ENCODE measurements at regions not wholly inside any gene's neighbourhood (a gene's known extent, or its start where the extent isn't known, plus 50 kb on each side); places are given as distances from the start of the nearest gene placed in this dataset.

GRCh38 chr9:14967450-14968321, 57.5 kb upstream of the FREM1 start (continued):
- TF ChIP-seq FUBP1 (CRISPR knock-in tag; IDR thresholded peaks at IDR 0.05; ENCODE audit: borderline replicate concordance), result no peak
- TF ChIP-seq ZBTB21 (CRISPR knock-in tag; IDR thresholded peaks at IDR 0.05), result no peak
- no peak for TF ChIP-seq ATF7 (IDR thresholded peaks at IDR 0.05)
- TF ChIP-seq ATF7 (CRISPR knock-in tag; IDR thresholded peaks at IDR 0.05), result no peak
- no peak for TF ChIP-seq MTERF4 (CRISPR knock-in tag; IDR thresholded peaks at IDR 0.05)
- no peak for TF ChIP-seq ZNF713 (CRISPR knock-in tag; IDR thresholded peaks at IDR 0.05)
- TF ChIP-seq, protein P1, sequence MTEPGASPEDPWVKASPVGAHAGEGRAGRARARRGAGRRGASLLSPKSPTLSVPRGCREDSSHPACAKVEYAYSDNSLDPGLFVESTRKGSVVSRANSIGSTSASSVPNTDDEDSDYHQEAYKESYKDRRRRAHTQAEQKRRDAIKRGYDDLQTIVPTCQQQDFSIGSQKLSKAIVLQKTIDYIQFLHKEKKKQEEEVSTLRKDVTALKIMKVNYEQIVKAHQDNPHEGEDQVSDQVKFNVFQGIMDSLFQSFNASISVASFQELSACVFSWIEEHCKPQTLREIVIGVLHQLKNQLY (CRISPR knock-in tag; IDR thresholded peaks at IDR 0.05), result peak; percentile 44; the same call in 1 of the 2 replicates
- no peak for TF ChIP-seq JDP2 (CRISPR knock-in tag; IDR thresholded peaks at IDR 0.05; ENCODE audit: borderline replicate concordance)
- peak; percentile 62; the same call in 1 of the 2 replicates for TF ChIP-seq BCL6 (CRISPR knock-in tag; IDR thresholded peaks at IDR 0.05)
- TF ChIP-seq ZNF430 (CRISPR knock-in tag; IDR thresholded peaks at IDR 0.05), result no peak
- TF ChIP-seq RFXAP (CRISPR knock-in tag; IDR thresholded peaks at IDR 0.05; ENCODE audit: borderline replicate concordance), result no peak
- TF ChIP-seq HNF1A (IDR thresholded peaks at IDR 0.05; ENCODE audit: low read depth), result peak; percentile 72
- TF ChIP-seq HNF1A (CRISPR knock-in tag; IDR thresholded peaks at IDR 0.05; ENCODE audit: borderline replicate concordance), result peak; percentile 39; the same call in 1 of the 2 replicates
- TF ChIP-seq KDM4B (CRISPR knock-in tag; IDR thresholded peaks at IDR 0.05), result no peak
- TF ChIP-seq RARA (CRISPR knock-in tag; IDR thresholded peaks at IDR 0.05), result peak; percentile 92
- peak; percentile 75 for TF ChIP-seq RCOR2 (CRISPR knock-in tag; IDR thresholded peaks at IDR 0.05)
- TF ChIP-seq, protein P2, sequence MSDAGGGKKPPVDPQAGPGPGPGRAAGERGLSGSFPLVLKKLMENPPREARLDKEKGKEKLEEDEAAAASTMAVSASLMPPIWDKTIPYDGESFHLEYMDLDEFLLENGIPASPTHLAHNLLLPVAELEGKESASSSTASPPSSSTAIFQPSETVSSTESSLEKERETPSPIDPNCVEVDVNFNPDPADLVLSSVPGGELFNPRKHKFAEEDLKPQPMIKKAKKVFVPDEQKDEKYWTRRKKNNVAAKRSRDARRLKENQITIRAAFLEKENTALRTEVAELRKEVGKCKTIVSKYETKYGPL (CRISPR knock-in tag; IDR thresholded peaks at IDR 0.05), result no peak
- TF ChIP-seq PATZ1 (CRISPR knock-in tag; IDR thresholded peaks at IDR 0.05), result peak; percentile 94
- no peak for TF ChIP-seq POLR2AphosphoS5 (IDR thresholded peaks at IDR 0.05; ENCODE audit: low read depth, low read length)
- TF ChIP-seq HDAC2 (CRISPR knock-in tag; IDR thresholded peaks at IDR 0.05), result peak; percentile 89

Measured in HepG2 (cell line).